ENCODE measurements at regions not wholly inside any gene's neighbourhood (a gene's known extent, or its start where the extent isn't known, plus 50 kb on each side); places are given as distances from the start of the nearest gene placed in this dataset.

DNA sequence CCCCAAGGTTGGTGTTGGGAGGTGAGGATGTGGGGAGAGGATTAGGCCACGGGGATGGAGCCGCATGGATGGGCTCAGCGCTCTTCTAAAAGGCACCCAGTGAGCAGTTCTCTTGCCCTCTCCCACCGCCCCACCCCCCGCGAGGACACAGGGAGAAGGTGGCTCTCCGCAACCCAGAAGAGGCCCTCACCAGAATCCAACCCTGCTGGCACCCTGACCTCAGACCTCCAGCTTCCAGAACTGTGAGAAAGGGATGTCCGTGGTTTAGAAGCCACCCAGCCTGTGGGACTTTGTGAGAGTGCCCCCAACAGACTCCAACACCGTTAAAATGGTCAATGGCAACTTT lies 242.8 kb upstream of the PPP2R2D start:
- no peak for TF ChIP-seq POLR2A (IDR thresholded peaks at IDR 0.05)
- TF ChIP-seq, protein P1, sequence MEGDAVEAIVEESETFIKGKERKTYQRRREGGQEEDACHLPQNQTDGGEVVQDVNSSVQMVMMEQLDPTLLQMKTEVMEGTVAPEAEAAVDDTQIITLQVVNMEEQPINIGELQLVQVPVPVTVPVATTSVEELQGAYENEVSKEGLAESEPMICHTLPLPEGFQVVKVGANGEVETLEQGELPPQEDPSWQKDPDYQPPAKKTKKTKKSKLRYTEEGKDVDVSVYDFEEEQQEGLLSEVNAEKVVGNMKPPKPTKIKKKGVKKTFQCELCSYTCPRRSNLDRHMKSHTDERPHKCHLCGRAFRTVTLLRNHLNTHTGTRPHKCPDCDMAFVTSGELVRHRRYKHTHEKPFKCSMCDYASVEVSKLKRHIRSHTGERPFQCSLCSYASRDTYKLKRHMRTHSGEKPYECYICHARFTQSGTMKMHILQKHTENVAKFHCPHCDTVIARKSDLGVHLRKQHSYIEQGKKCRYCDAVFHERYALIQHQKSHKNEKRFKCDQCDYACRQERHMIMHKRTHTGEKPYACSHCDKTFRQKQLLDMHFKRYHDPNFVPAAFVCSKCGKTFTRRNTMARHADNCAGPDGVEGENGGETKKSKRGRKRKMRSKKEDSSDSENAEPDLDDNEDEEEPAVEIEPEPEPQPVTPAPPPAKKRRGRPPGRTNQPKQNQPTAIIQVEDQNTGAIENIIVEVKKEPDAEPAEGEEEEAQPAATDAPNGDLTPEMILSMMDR (IDR thresholded peaks at IDR 0.05) = no peak
- TF ChIP-seq POLR2AphosphoS5 (IDR thresholded peaks at IDR 0.05) = no peak
